HFFc6 (cell line): ENCODE measurements at regions not wholly inside any gene's neighbourhood (a gene's known extent, or its start where the extent isn't known, plus 50 kb on each side); places are given as distances from the start of the nearest gene placed in this dataset.

ENCODE experiments used
- DNase-seq: peaks from one replicate; pipeline ENCODE4 v3.0.0-alpha.2; 2018
- H3K27ac Mint-ChIP-seq: 2 replicates; pipeline ENCODE4 v1.8.0; 2020; ENCODE audit warnings: mild to moderate bottlenecking, mixed read lengths
- H3K27me3 Mint-ChIP-seq: 2 replicates; pipeline ENCODE4 v1.8.0; 2021; ENCODE audit warnings: mild to moderate bottlenecking, moderate library complexity, mixed read lengths; ENCODE audit not compliant: insufficient read depth
- H3K36me3 Mint-ChIP-seq: 2 replicates; pipeline ENCODE4 v1.8.0; 2021; ENCODE audit warnings: low read depth, mixed read lengths
- H3K4me1 Mint-ChIP-seq: 2 replicates; pipeline ENCODE4 v1.8.0; 2020; ENCODE audit warnings: low read depth, mixed read lengths
- H3K4me3 Mint-ChIP-seq: 2 replicates; pipeline ENCODE4 v1.8.0; 2020; ENCODE audit warnings: mild to moderate bottlenecking, moderate library complexity, mixed read lengths
- H3K9me3 Mint-ChIP-seq: 2 replicates; pipeline ENCODE4 v1.8.0; 2020; ENCODE audit warnings: mild to moderate bottlenecking, mixed read lengths
- TF ChIP-seq, protein P1 (sequence below): fragments of 200-600 bp; sonication (generic); IDR thresholded peaks from 2 replicates; pipeline ENCODE4 v1.5.0; 2021; ENCODE audit warnings: antibody characterized with exemption, mild to moderate bottlenecking

DNA sequence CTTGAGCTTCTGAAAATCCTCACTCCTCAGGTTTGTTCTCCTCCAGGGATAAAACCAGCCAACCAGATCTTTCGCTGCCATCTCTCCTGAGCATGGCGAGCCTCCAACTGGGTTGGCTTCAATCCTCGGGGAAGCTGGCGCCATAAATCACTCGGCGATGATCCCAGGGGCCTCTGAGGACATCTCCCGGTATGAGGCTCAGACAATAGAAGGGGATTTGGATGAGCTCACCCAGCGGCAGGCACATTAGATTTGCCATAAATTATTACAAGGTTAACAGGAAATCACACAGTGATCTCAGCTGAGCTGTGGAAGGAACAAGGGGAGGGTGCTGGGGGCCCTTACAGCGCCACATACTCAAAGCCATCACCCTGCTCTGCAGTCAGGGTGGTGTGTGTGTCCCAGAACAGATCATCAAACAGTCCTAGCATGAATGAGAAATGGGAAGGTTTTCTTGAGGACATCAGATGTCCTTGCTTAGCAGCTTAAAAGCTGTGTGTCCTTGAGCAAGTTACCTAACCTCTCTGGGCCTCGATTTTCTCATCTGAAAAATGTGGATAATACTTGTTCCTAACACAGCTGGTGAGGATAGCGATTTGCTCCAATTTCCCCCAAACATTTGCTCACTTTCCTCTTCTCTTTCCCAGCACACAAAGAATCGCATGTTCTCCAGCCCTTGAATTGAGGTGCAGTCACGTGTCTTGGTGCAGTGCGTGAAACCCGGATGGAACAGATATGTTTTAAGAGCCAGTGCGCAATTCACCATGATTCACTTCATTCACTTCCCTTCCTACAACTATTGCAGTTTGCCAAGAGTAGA, 142.8 kb downstream of the SCARB1 start:
- no peak for DNase-seq
- Mint-ChIP-seq H3K4me3 (no peak overlapping the region; the same call in 1 of the 2 replicates), H3K9me3 (no peaks in the 10 kb centered on the region), H3K27me3 (peaks cover 10% of the 10 kb centered on the region), H3K36me3 (no peaks in the 10 kb centered on the region), H3K4me1 (peaks cover 25% of the 10 kb centered on the region), H3K27ac (peak overlapping the region; percentile 65; the same call in 1 of the 2 replicates)
- TF ChIP-seq, protein P1, sequence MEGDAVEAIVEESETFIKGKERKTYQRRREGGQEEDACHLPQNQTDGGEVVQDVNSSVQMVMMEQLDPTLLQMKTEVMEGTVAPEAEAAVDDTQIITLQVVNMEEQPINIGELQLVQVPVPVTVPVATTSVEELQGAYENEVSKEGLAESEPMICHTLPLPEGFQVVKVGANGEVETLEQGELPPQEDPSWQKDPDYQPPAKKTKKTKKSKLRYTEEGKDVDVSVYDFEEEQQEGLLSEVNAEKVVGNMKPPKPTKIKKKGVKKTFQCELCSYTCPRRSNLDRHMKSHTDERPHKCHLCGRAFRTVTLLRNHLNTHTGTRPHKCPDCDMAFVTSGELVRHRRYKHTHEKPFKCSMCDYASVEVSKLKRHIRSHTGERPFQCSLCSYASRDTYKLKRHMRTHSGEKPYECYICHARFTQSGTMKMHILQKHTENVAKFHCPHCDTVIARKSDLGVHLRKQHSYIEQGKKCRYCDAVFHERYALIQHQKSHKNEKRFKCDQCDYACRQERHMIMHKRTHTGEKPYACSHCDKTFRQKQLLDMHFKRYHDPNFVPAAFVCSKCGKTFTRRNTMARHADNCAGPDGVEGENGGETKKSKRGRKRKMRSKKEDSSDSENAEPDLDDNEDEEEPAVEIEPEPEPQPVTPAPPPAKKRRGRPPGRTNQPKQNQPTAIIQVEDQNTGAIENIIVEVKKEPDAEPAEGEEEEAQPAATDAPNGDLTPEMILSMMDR: no peak

DNA sequence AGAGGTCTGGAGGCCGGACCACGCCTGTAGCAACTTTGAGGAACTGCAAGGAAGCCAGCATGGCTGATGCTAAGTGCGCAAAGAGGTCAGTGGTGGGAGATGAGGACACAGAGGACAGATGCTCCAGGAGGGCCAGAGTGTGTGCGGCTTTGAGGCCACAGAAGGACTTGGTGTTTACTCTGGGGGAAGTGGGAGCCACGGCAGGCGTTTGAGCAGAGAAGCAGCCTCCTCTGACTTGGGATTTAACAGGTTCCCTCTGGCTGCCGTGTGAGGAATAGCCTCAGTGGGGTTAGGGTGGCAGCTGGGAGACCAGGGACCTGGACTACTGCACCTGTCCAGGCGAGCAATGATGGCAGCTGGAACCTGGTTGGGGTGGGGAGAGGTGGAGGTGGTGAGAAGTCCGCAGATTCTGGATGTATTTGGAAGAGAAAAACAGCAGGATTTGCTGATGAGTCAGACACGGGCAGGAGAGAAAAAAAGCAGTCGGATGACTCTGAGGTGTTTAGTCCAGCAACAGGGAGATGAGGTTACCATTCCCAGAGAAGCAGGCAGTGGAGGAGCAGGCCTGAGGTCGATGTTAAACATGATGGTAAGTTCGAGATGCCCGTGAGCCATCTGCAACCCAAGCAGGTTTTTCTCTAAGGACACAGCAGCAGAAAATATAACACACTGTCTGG, 143.5 kb downstream of the SCARB1 start:
- H3K27me3 Mint-ChIP-seq: peaks cover 10% of the 10 kb centered on the region
- TF ChIP-seq, protein P1: peak; percentile 50
- no peaks in the 10 kb centered on the region for H3K9me3 Mint-ChIP-seq
- peak overlapping the region; percentile 13; the same call in 1 of the 2 replicates for H3K4me3 Mint-ChIP-seq
- no peaks in the 10 kb centered on the region for H3K36me3 Mint-ChIP-seq
- H3K27ac Mint-ChIP-seq: peak overlapping the region; percentile 65
- peak; percentile 36 for DNase-seq
- peaks cover 32% of the 10 kb centered on the region for H3K4me1 Mint-ChIP-seq

DNA sequence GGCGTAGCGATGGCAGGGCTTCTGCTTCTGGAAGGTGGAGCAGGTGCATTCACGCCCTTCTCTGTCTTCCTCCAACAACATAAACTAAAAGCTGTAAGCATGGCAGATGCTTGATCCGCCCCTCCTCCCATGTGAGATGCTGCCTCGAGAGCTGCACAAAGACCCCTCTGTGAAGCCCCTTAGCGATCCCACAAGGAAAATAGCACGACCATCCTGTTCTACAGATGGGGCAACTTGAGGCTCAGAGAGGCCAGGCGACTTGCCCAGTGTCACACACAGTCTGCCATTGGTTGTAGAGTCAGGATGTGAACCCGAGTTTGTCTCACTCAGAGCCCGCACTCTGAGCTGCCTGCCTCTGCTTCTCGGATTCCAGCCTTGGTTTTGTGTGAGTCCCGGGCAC, 144.4 kb downstream of the SCARB1 start:
- Mint-ChIP-seq H3K27ac (no peak overlapping the region), H3K9me3 (no peaks in the 10 kb centered on the region), H3K4me1 (peaks cover 35% of the 10 kb centered on the region), H3K4me3 (no peak overlapping the region), H3K27me3 (peaks cover 10% of the 10 kb centered on the region), H3K36me3 (no peaks in the 10 kb centered on the region)
- TF ChIP-seq, protein P1: no peak
- DNase-seq: no peak

DNA sequence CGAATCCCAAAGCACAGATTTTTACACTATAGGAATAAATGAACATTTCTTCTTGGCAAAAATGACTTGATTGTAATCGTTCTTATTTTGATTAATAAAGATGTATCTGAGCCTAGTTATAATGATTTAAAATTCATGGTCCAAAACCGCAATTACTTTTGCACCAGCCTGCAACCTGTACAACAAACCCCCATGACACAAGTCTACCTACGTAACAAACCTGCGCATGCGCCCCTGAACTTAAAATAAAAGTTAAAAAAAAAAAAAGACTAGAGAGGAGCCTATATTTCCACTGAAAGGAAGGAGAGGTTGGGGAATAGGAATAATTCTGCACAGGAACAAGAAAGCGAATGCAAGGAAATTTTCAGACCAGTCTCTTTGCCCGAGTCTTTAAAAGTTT, 145.2 kb downstream of the SCARB1 start:
- Mint-ChIP-seq H3K36me3 (no peaks in the 10 kb centered on the region), H3K4me1 (peaks cover 42% of the 10 kb centered on the region), H3K27ac (no peak overlapping the region), H3K9me3 (no peaks in the 10 kb centered on the region), H3K27me3 (peaks cover 10% of the 10 kb centered on the region), H3K4me3 (no peak overlapping the region)
- TF ChIP-seq, protein P1: no peak
- no peak for DNase-seq

DNA sequence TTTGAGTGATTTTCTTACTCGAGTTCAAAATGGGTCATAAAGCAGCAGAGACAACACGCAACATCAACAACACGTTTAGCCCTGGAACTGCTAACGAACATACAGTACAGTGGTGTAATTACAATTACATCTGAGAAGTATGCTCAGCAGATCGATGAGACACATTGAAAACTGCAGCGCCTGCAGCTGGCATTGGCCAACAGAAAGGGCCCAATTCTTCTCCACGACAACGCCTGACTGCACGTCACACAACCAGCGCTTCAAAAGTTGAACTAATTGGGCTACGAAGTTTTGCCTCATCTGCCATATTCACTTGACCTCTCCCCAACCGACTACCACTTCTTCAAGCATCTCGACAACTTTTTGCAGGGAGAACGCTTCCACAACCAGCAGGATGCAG, 145.6 kb downstream of the SCARB1 start:
- no peaks in the 10 kb centered on the region for H3K9me3 Mint-ChIP-seq
- no peak overlapping the region for H3K27ac Mint-ChIP-seq
- H3K4me3 Mint-ChIP-seq: no peak overlapping the region
- TF ChIP-seq, protein P1: no peak
- H3K4me1 Mint-ChIP-seq: peaks cover 46% of the 10 kb centered on the region
- no peak for DNase-seq
- H3K27me3 Mint-ChIP-seq: peaks cover 10% of the 10 kb centered on the region
- H3K36me3 Mint-ChIP-seq: no peaks in the 10 kb centered on the region
